Type B pancreatic cell (in vitro differentiated cells): ENCODE measurements at regions not wholly inside any gene's neighbourhood (a gene's known extent, or its start where the extent isn't known, plus 50 kb on each side); places are given as distances from the start of the nearest gene placed in this dataset.

Experiments used
- DNase-seq: peaks from one replicate; pipeline ENCODE4 v3.0.0; 2021; ENCODE audit warnings: mixed read lengths; ENCODE audit not compliant: unreplicated experiment; ENCODE audit errors: extremely low spot score
- H3K27ac Mint-ChIP-seq: 2 replicates; pipeline ENCODE4 v1.8.0; 2021; ENCODE audit warnings: mild to moderate bottlenecking, mixed read lengths
- H3K27me3 Mint-ChIP-seq: 2 replicates; pipeline ENCODE4 v1.8.0; 2021; ENCODE audit warnings: mixed read lengths
- H3K36me3 Mint-ChIP-seq: 2 replicates; pipeline ENCODE4 v1.8.0; 2021; ENCODE audit warnings: mixed read lengths
- H3K4me1 Mint-ChIP-seq: one replicate; pipeline ENCODE4 v1.8.0; 2021; ENCODE audit warnings: mixed read lengths; ENCODE audit not compliant: unreplicated experiment
- H3K4me3 Mint-ChIP-seq: 2 replicates; pipeline ENCODE4 v1.8.0; 2021; ENCODE audit warnings: mild to moderate bottlenecking, mixed read lengths
- H3K9me3 Mint-ChIP-seq: 2 replicates; pipeline ENCODE4 v1.8.0; 2021; ENCODE audit warnings: mixed read lengths
- CTCF ChIP-seq: fragments of 200-600 bp; sonication (generic); conservative IDR thresholded peaks from 2 replicates; pipeline ENCODE4 v1.5.0; 2021; ENCODE audit warnings: antibody characterized with exemption, mild to moderate bottlenecking

GRCh38 chr12:39047539-39048262 lies 142.3 kb upstream of the CPNE8 start:
- TF ChIP-seq CTCF = no peak
- DNase-seq = no peak
- no peaks in the 10 kb centered on the region for H3K36me3 Mint-ChIP-seq
- H3K4me1 Mint-ChIP-seq = peaks cover 7% of the 10 kb centered on the region
- H3K9me3 Mint-ChIP-seq = no peaks in the 10 kb centered on the region
- no peak overlapping the region for H3K27ac Mint-ChIP-seq
- no peaks in the 10 kb centered on the region for H3K27me3 Mint-ChIP-seq
- no peak overlapping the region for H3K4me3 Mint-ChIP-seq

GRCh38 chr12:39044754-39045153 lies 139.4 kb upstream of the CPNE8 start:
- H3K27me3 Mint-ChIP-seq = no peaks in the 10 kb centered on the region

DNA sequence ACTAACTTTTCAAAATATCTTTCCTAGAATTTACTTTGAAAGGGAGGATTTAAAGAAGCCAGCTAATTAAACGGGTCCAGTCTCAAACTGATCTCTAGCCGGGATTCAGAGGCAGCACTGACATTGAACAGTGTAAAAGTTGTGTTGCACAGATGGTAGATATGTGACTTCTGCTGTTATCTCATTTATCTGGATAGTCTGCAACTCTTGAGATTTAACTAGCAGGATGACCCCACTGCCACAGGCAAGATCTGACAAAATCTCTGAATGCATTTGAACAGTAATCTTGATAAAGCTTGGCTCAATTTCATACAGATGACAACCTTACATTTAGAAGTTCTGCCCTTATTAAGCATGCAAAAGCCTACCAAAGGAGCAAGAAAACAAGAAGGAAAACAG lies 138.0 kb upstream of the CPNE8 start:
- Mint-ChIP-seq H3K9me3 (no peaks in the 10 kb centered on the region), H3K4me3 (no peak overlapping the region), H3K27me3 (no peaks in the 10 kb centered on the region), H3K27ac (peak overlapping the region; percentile 2), H3K4me1 (peaks cover 8% of the 10 kb centered on the region), H3K36me3 (no peaks in the 10 kb centered on the region)
- no peak for TF ChIP-seq CTCF
- no peak for DNase-seq

More at GRCh38 chr12:39044754-39045153, 139.4 kb upstream of the CPNE8 start:
- Mint-ChIP-seq H3K4me1 (peaks cover 8% of the 10 kb centered on the region), H3K27ac (no peak overlapping the region), H3K9me3 (no peaks in the 10 kb centered on the region), H3K36me3 (no peaks in the 10 kb centered on the region), H3K4me3 (no peak overlapping the region)
- no peak for DNase-seq
- no peak for TF ChIP-seq CTCF

- Mint-ChIP-seq H3K9me3 (no peaks in the 10 kb centered on the region), H3K36me3 (no peaks in the 10 kb centered on the region), H3K4me3 (no peak overlapping the region), H3K4me1 (peaks cover 4% of the 10 kb centered on the region), H3K27ac (no peak overlapping the region), H3K27me3 (no peaks in the 10 kb centered on the region)
- no peak for DNase-seq
- no peak for TF ChIP-seq CTCF
These were observed 134.9 kb upstream of the CPNE8 start for GRCh38 chr12:39040275-39040674.

DNA sequence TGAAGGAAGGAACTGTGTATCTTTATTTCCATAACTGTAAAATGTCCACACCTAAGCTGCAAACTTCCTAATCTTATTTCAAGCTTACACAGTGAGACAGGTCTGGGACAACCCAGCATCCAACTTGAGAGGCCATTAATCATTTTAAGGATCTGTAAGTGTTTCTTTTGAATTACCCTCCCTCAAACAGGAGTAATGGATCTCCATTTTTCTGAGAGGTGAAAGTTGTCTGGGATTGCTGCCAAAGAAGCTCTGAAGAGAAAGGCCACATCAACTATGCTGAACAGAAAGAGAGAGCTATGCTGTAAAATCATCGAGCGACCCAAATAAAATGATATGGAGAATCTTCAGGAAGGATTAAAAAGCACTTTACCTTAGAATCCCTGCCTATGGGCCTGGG lies 131.7 kb upstream of the CPNE8 start:
- Mint-ChIP-seq H3K4me3 (no peak overlapping the region), H3K4me1 (no peaks in the 10 kb centered on the region), H3K36me3 (no peaks in the 10 kb centered on the region), H3K9me3 (no peaks in the 10 kb centered on the region), H3K27ac (no peak overlapping the region), H3K27me3 (no peaks in the 10 kb centered on the region)
- no peak for TF ChIP-seq CTCF
- no peak for DNase-seq
